Breast epithelium (tissue), 4 donors: ENCODE measurements at regions not wholly inside any gene's neighbourhood (a gene's known extent, or its start where the extent isn't known, plus 50 kb on each side); places are given as distances from the start of the nearest gene placed in this dataset.

ENCODE experiments used
- DNase-seq, 2 donors: peaks; one replicate each; pipeline ENCODE4 v3.0.0-alpha.2; 2019; ENCODE audit warnings: low spot score in 2 of 2
- H3K27ac ChIP-seq, 2 donors: fragments of 200-600 bp; sonication (generic) in 1 of 2; one replicate each; pipeline ENCODE4 v1.5.1; 2016 to 2019; ENCODE audit warnings: mild to moderate bottlenecking in 1 of 2
- H3K27me3 ChIP-seq, 2 donors: fragments of 200-600 bp; sonication (generic) in 1 of 2; one replicate each; pipeline versions ENCODE4 v1.5.1 to v1.6.0; 2017 to 2019; ENCODE audit warnings: control low read depth in 1 of 2, mild to moderate bottlenecking in 1 of 2
- H3K36me3 ChIP-seq: fragments of 200-600 bp; one replicate; pipeline ENCODE4 v1.5.1; 2019
- H3K4me1 ChIP-seq, 2 donors: fragments of 200-600 bp; sonication (generic); one replicate each; pipeline ENCODE4 v1.5.1; 2016 to 2019; ENCODE audit warnings: control low read depth in 1 of 2
- H3K4me3 ChIP-seq, 3 donors: fragments of 200-600 bp; sonication (generic); 1 replicate in 2 of 3; 2 replicates in 1 of 3; pipeline ENCODE4 v1.5.1; 2016 to 2019; ENCODE audit warnings: mild to moderate bottlenecking in 3 of 3, moderate library complexity in 2 of 3
- H3K9me3 ChIP-seq, 2 donors: fragments of 200-600 bp; sonication (generic) in 1 of 2; one replicate each; pipeline ENCODE4 v1.5.1; 2016 to 2019; ENCODE audit warnings: control low read depth in 1 of 2
- CTCF ChIP-seq, 3 donors: fragments of 450-650 bp; IDR thresholded peaks; one replicate each; pipeline ENCODE4 v1.5.1; 2016 to 2017; ENCODE audit warnings: antibody characterized with exemption in 3 of 3, mild to moderate bottlenecking in 3 of 3, moderate library complexity in 3 of 3
- POLR2A ChIP-seq: fragments of 450-650 bp; IDR thresholded peaks from one replicate; pipeline ENCODE4 v1.6.1; 2016; ENCODE audit warnings: antibody characterized with exemption, mild to moderate bottlenecking, moderate library complexity
- POLR2AphosphoS5 ChIP-seq, 3 donors: sonication (generic); formaldehyde crosslinking; IDR thresholded peaks; one replicate each; pipeline ENCODE4 v1.6.1; 2017; ENCODE audit warnings: antibody characterized with exemption in 3 of 3
- intact Hi-C: fragments of 100-400 bp; cut with DNase I; formaldehyde crosslinking; loops from one replicate; pipeline ENCODE4 v1.15.1; 2023; ENCODE audit warnings: low total_unique reads

- Histone ChIP-seq H3K27ac (no peak overlapping the region), H3K9me3 (peaks cover 0 to 7% of the 10 kb centered on the region in 2 donors), H3K36me3 (no peaks in the 10 kb centered on the region), H3K4me3 (no peak overlapping the region), H3K4me1 (no peaks in the 10 kb centered on the region), H3K27me3 (no peaks in the 10 kb centered on the region)
- DNase-seq, result no peak
- TF ChIP-seq CTCF (IDR thresholded peaks at IDR 0.05), result no peak
- no peak for TF ChIP-seq POLR2A
- no peak for TF ChIP-seq POLR2AphosphoS5 (IDR thresholded peaks at IDR 0.05)
- intact Hi-C loops, result no loop called here
Measured at GRCh38 chr2:51151490-51152140, 119.7 kb upstream of the NRXN1 start.

DNA sequence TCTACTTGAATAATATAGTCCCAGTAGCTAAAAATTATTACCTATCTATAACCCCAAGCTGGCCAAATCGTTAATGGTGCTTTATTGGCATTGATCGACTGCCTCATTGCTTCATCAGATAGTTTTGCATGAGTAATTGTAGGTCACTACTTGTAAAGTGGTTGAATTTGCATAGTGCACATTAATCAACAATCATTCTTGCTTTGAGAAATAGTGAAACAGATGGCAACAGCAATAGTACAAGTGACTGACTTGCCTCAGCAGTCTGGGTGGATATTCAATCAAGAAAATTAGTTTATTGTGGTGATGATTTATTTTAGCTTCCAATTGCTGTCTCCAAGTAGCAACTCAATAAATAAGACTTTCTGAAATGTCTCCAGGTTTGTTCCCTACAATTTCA is 117.8 kb upstream of the NRXN1 start:
- Histone ChIP-seq H3K27me3 (no peaks in the 10 kb centered on the region), H3K4me3 (no peak overlapping the region), H3K9me3 (peaks cover 0 to 7% of the 10 kb centered on the region in 2 donors), H3K4me1 (no peaks in the 10 kb centered on the region), H3K36me3 (no peaks in the 10 kb centered on the region), H3K27ac (no peak overlapping the region)
- DNase-seq, result no peak
- intact Hi-C loops, result no loop called here
- TF ChIP-seq POLR2A, result no peak
- TF ChIP-seq CTCF (IDR thresholded peaks at IDR 0.05), result no peak
- no peak for TF ChIP-seq POLR2AphosphoS5 (IDR thresholded peaks at IDR 0.05)

DNA sequence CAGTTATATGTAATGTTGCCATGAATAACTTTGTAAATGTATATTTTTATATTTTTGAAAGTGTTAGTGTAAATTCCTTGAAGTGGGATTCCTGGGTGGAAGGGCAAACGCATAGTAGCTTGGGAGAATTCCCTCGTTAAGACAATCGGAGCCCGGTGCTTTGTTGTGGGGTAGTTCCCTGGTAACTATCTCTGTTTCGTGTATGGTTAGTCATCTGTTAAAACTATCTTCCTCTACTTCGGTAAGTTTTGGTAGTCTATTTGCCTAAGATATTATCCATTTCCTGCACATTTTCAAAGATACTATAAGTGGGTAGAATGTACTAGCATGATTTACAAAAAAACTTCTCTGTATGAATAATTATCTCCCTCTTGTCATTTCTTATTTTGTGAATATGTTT is 113.8 kb upstream of the NRXN1 start:
- intact Hi-C loops, result no loop called here

GRCh38 chr2:51120754-51121280 is 88.9 kb upstream of the NRXN1 start:
- TF ChIP-seq POLR2AphosphoS5 (IDR thresholded peaks at IDR 0.05) (no peak), CTCF (IDR thresholded peaks at IDR 0.05) (no peak), POLR2A (no peak)
- Histone ChIP-seq H3K27ac (no peak overlapping the region), H3K27me3 (no peaks in the 10 kb centered on the region), H3K36me3 (no peaks in the 10 kb centered on the region), H3K9me3 (no peaks in the 10 kb centered on the region), H3K4me3 (no peak overlapping the region), H3K4me1 (no peaks in the 10 kb centered on the region)
- intact Hi-C loops, result no loop called here
- no peak for DNase-seq

More for the DNA sequence above, 113.8 kb upstream of the NRXN1 start:
- Histone ChIP-seq H3K9me3 (no peaks in the 10 kb centered on the region), H3K4me1 (no peaks in the 10 kb centered on the region), H3K36me3 (no peaks in the 10 kb centered on the region), H3K27ac (no peak overlapping the region), H3K4me3 (no peak overlapping the region), H3K27me3 (no peaks in the 10 kb centered on the region)
- no peak for TF ChIP-seq POLR2A
- TF ChIP-seq POLR2AphosphoS5 (IDR thresholded peaks at IDR 0.05), result no peak
- TF ChIP-seq CTCF (IDR thresholded peaks at IDR 0.05), result no peak
- no peak for DNase-seq

GRCh38 chr2:51111532-51111931 is 79.6 kb upstream of the NRXN1 start:
- Histone ChIP-seq H3K9me3 (no peaks in the 10 kb centered on the region), H3K27ac (no peak overlapping the region), H3K4me1 (no peaks in the 10 kb centered on the region), H3K36me3 (no peaks in the 10 kb centered on the region), H3K4me3 (no peak overlapping the region), H3K27me3 (no peaks in the 10 kb centered on the region)
- no peak for DNase-seq
- no peak for TF ChIP-seq POLR2AphosphoS5 (IDR thresholded peaks at IDR 0.05)
- no peak for TF ChIP-seq CTCF (IDR thresholded peaks at IDR 0.05)
- no peak for TF ChIP-seq POLR2A
- intact Hi-C loops, result no loop called here
